Progenitor cell of endocrine pancreas (in vitro differentiated cells): ENCODE measurements at regions not wholly inside any gene's neighbourhood (a gene's known extent, or its start where the extent isn't known, plus 50 kb on each side); places are given as distances from the start of the nearest gene placed in this dataset.

Experiments used
- DNase-seq: peaks from one replicate; pipeline ENCODE4 v3.0.0; 2021; ENCODE audit warnings: low spot score; ENCODE audit not compliant: unreplicated experiment
- H3K27ac Mint-ChIP-seq: 2 replicates; pipeline ENCODE4 v1.8.0; 2021; ENCODE audit warnings: mild to moderate bottlenecking, moderate library complexity, mixed read lengths
- H3K27me3 Mint-ChIP-seq: 2 replicates; pipeline ENCODE4 v1.8.0; 2021; ENCODE audit warnings: mixed read lengths
- H3K36me3 Mint-ChIP-seq: 2 replicates; pipeline ENCODE4 v1.8.0; 2022; ENCODE audit warnings: mixed read lengths; ENCODE audit not compliant: insufficient read depth
- H3K4me1 Mint-ChIP-seq: 2 replicates; pipeline ENCODE4 v1.8.0; 2021; ENCODE audit warnings: low read depth, mixed read lengths
- H3K4me3 Mint-ChIP-seq: 2 replicates; pipeline ENCODE4 v1.8.0; 2021; ENCODE audit warnings: low read depth, mild to moderate bottlenecking, moderate library complexity, mixed read lengths
- H3K9me3 Mint-ChIP-seq: 2 replicates; pipeline ENCODE4 v1.8.0; 2021; ENCODE audit warnings: low read depth, mixed read lengths
- CTCF ChIP-seq: fragments of 200-600 bp; sonication (generic); IDR thresholded peaks from one replicate; pipeline ENCODE4 v1.5.0; 2021; ENCODE audit warnings: antibody characterized with exemption, mild to moderate bottlenecking; ENCODE audit not compliant: unreplicated experiment

GRCh38 chr16:85999778-86000177 lies 100.8 kb downstream of the IRF8 start:
- Mint-ChIP-seq H3K36me3 (no peaks in the 10 kb centered on the region), H3K9me3 (no peaks in the 10 kb centered on the region)
- no peak for DNase-seq

GRCh38 chr16:86002178-86002900 lies 103.4 kb downstream of the IRF8 start:
- H3K36me3 Mint-ChIP-seq = no peaks in the 10 kb centered on the region
- H3K27ac Mint-ChIP-seq = no peak overlapping the region
- no peak for DNase-seq
- H3K27me3 Mint-ChIP-seq = peaks cover 23% of the 10 kb centered on the region
- TF ChIP-seq CTCF = no peak
- no peaks in the 10 kb centered on the region for H3K9me3 Mint-ChIP-seq
- no peak overlapping the region for H3K4me3 Mint-ChIP-seq
- H3K4me1 Mint-ChIP-seq = no peaks in the 10 kb centered on the region

More at GRCh38 chr16:85999778-86000177, 100.8 kb downstream of the IRF8 start:
- no peak for TF ChIP-seq CTCF
- Mint-ChIP-seq H3K4me3 (no peak overlapping the region), H3K27ac (no peak overlapping the region), H3K27me3 (peaks cover 19% of the 10 kb centered on the region), H3K4me1 (no peaks in the 10 kb centered on the region)

- peaks cover 35% of the 10 kb centered on the region for H3K27me3 Mint-ChIP-seq
- no peak overlapping the region for H3K27ac Mint-ChIP-seq
- DNase-seq = no peak
- H3K9me3 Mint-ChIP-seq = no peaks in the 10 kb centered on the region
- no peaks in the 10 kb centered on the region for H3K36me3 Mint-ChIP-seq
- no peak overlapping the region for H3K4me3 Mint-ChIP-seq
- TF ChIP-seq CTCF = no peak
- no peaks in the 10 kb centered on the region for H3K4me1 Mint-ChIP-seq
These were observed 108.6 kb downstream of the IRF8 start for GRCh38 chr16:86007524-86007923.

GRCh38 chr16:86010680-86011141 lies 111.7 kb downstream of the IRF8 start:
- Mint-ChIP-seq H3K27ac (no peak overlapping the region), H3K36me3 (no peaks in the 10 kb centered on the region), H3K27me3 (peaks cover 43% of the 10 kb centered on the region), H3K4me1 (no peaks in the 10 kb centered on the region), H3K4me3 (no peak overlapping the region), H3K9me3 (peaks cover 6% of the 10 kb centered on the region)
- DNase-seq = no peak
- TF ChIP-seq CTCF = no peak

GRCh38 chr16:86011532-86011931 lies 112.6 kb downstream of the IRF8 start:
- TF ChIP-seq CTCF = no peak
- H3K4me1 Mint-ChIP-seq = no peaks in the 10 kb centered on the region
- peaks cover 45% of the 10 kb centered on the region for H3K27me3 Mint-ChIP-seq
- H3K27ac Mint-ChIP-seq = no peak overlapping the region
- no peak overlapping the region for H3K4me3 Mint-ChIP-seq
- no peaks in the 10 kb centered on the region for H3K36me3 Mint-ChIP-seq
- peaks cover 6% of the 10 kb centered on the region for H3K9me3 Mint-ChIP-seq
- DNase-seq = no peak
